ENCODE measurements at regions not wholly inside any gene's neighbourhood (a gene's known extent, or its start where the extent isn't known, plus 50 kb on each side); places are given as distances from the start of the nearest gene placed in this dataset.

GRCh38 chr11:111194860-111195568 lies 50.5 kb upstream of the POU2AF2 start:
- no peak for DNase-seq (ENCODE audit: low read depth)

- DNase-seq (ENCODE audit: low read depth), result no peak
Measured at GRCh38 chr11:111193924-111194490, 51.5 kb upstream of the POU2AF2 start.

- DNase-seq (ENCODE audit: low read depth), result no peak
Measured at GRCh38 chr11:111189466-111189865, 56.1 kb upstream of the POU2AF2 start.

GRCh38 chr11:111186308-111186915 lies 59.1 kb upstream of the POU2AF2 start:
- no peak for DNase-seq (ENCODE audit: low read depth)

GRCh38 chr11:111185266-111185665 lies 60.3 kb upstream of the POU2AF2 start:
- DNase-seq (ENCODE audit: low read depth), result no peak

GRCh38 chr11:111183706-111184105 lies 61.8 kb upstream of the POU2AF2 start:
- DNase-seq (ENCODE audit: low read depth), result no peak

GRCh38 chr11:111179184-111179910 lies 66.2 kb upstream of the POU2AF2 start:
- DNase-seq (ENCODE audit: low read depth), result no peak

- DNase-seq (ENCODE audit: low read depth), result no peak
Measured at GRCh38 chr11:111177037-111177871, 68.3 kb upstream of the POU2AF2 start.

- no peak for DNase-seq (ENCODE audit: low read depth)
Measured at GRCh38 chr11:111176603-111177002, 68.9 kb upstream of the POU2AF2 start.

- DNase-seq (ENCODE audit: low read depth), result no peak
Measured at GRCh38 chr11:111173221-111173620, 72.3 kb upstream of the POU2AF2 start.

- no peak for DNase-seq (ENCODE audit: low read depth)
Measured at GRCh38 chr11:111172321-111172862, 73.1 kb upstream of the POU2AF2 start.

GRCh38 chr11:111170761-111171379 lies 74.7 kb upstream of the POU2AF2 start:
- DNase-seq (ENCODE audit: low read depth), result no peak

GRCh38 chr11:111169367-111169766 lies 76.2 kb upstream of the POU2AF2 start:
- DNase-seq (ENCODE audit: low read depth), result no peak

- no peak for DNase-seq (ENCODE audit: low read depth)
Measured at GRCh38 chr11:111168871-111169270, 76.7 kb upstream of the POU2AF2 start.

GRCh38 chr11:111167666-111168065 lies 77.9 kb upstream of the POU2AF2 start:
- DNase-seq (ENCODE audit: low read depth), result no peak

- no peak for DNase-seq (ENCODE audit: low read depth)
Measured at GRCh38 chr11:111166598-111166997, 78.9 kb upstream of the POU2AF2 start.

GRCh38 chr11:111162305-111162704 lies 83.2 kb upstream of the POU2AF2 start:
- DNase-seq (ENCODE audit: low read depth), result peak; percentile 15

GRCh38 chr11:111157571-111157970 lies 88.0 kb upstream of the POU2AF2 start:
- DNase-seq (ENCODE audit: low read depth), result no peak

GRCh38 chr11:111155021-111155420 lies 90.5 kb upstream of the POU2AF2 start:
- no peak for DNase-seq (ENCODE audit: low read depth)

GRCh38 chr11:111153194-111153593 lies 92.3 kb upstream of the POU2AF2 start:
- no peak for DNase-seq (ENCODE audit: low read depth)

GRCh38 chr11:111148953-111149352 lies 96.6 kb upstream of the POU2AF2 start:
- DNase-seq (ENCODE audit: low read depth), result no peak
